Sigmoid colon (tissue), 3 donors: ENCODE measurements at regions not wholly inside any gene's neighbourhood (a gene's known extent, or its start where the extent isn't known, plus 50 kb on each side); places are given as distances from the start of the nearest gene placed in this dataset.

Experiments
- POLR2A ChIP-seq, 2 donors: fragments of 450-650 bp; IDR thresholded peaks; one replicate each; pipeline ENCODE4 v1.6.1; 2016; ENCODE audit warnings: antibody characterized with exemption in 2 of 2, mild to moderate bottlenecking in 2 of 2, moderate library complexity in 2 of 2
- TF ChIP-seq, protein P1 (sequence below), 4 experiments: fragments of 450-650 bp in 3 of 4; fragments of 200-600 bp in 1 of 4; IDR thresholded peaks; one replicate each; pipeline ENCODE4 v1.5.1; 2016 to 2019; ENCODE audit warnings: antibody characterized with exemption in 4 of 4, mild to moderate bottlenecking in 3 of 4, moderate library complexity in 2 of 4

DNA sequence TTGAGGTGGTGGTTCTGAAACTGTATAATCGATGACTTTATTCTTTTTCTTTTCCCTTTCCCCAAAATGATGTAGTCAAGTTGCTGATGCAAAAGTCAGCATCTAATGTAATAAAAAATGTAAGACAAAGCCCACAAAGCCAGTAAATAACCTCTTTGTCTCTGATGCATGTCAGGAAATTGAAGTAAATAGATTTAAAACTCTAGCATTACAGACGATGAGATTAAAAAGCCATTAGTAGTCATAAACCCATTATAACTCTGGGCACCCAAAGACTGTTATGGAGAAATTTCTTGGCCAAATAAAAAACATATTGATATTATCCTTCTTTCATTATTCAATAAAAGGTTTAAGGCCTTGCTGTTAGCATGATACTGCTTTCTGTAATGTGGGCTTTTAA, 548.7 kb downstream of the TUSC1 start:
- TF ChIP-seq, protein P1, sequence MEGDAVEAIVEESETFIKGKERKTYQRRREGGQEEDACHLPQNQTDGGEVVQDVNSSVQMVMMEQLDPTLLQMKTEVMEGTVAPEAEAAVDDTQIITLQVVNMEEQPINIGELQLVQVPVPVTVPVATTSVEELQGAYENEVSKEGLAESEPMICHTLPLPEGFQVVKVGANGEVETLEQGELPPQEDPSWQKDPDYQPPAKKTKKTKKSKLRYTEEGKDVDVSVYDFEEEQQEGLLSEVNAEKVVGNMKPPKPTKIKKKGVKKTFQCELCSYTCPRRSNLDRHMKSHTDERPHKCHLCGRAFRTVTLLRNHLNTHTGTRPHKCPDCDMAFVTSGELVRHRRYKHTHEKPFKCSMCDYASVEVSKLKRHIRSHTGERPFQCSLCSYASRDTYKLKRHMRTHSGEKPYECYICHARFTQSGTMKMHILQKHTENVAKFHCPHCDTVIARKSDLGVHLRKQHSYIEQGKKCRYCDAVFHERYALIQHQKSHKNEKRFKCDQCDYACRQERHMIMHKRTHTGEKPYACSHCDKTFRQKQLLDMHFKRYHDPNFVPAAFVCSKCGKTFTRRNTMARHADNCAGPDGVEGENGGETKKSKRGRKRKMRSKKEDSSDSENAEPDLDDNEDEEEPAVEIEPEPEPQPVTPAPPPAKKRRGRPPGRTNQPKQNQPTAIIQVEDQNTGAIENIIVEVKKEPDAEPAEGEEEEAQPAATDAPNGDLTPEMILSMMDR (IDR thresholded peaks at IDR 0.05): no peak
- no peak for TF ChIP-seq POLR2A (IDR thresholded peaks at IDR 0.05)
